GM13976 (cell line): ENCODE measurements at regions not wholly inside any gene's neighbourhood (a gene's known extent, or its start where the extent isn't known, plus 50 kb on each side); places are given as distances from the start of the nearest gene placed in this dataset.

Source experiments
- DNase-seq: peaks from one replicate; pipeline ENCODE4 v3.0.0; 2012; ENCODE audit warnings: low spot score
- in situ Hi-C: fragments of 300-500 bp; cut with MboI; formaldehyde crosslinking; loops from one replicate; pipeline ENCODE4 v1.12.0; 2022; ENCODE audit warnings: low sequenced_read_pairs, mixed read lengths, inconsistent platforms; ENCODE audit not compliant: unreplicated experiment
- TF ChIP-seq, protein P1 (sequence below): IDR thresholded peaks from 2 replicates; pipeline ENCODE4 v1.5.1; 2012; ENCODE audit warnings: borderline replicate concordance, mild to moderate bottlenecking; ENCODE audit not compliant: insufficient read depth; ENCODE audit errors: extremely low read depth, missing control alignments, control extremely low read depth

DNA sequence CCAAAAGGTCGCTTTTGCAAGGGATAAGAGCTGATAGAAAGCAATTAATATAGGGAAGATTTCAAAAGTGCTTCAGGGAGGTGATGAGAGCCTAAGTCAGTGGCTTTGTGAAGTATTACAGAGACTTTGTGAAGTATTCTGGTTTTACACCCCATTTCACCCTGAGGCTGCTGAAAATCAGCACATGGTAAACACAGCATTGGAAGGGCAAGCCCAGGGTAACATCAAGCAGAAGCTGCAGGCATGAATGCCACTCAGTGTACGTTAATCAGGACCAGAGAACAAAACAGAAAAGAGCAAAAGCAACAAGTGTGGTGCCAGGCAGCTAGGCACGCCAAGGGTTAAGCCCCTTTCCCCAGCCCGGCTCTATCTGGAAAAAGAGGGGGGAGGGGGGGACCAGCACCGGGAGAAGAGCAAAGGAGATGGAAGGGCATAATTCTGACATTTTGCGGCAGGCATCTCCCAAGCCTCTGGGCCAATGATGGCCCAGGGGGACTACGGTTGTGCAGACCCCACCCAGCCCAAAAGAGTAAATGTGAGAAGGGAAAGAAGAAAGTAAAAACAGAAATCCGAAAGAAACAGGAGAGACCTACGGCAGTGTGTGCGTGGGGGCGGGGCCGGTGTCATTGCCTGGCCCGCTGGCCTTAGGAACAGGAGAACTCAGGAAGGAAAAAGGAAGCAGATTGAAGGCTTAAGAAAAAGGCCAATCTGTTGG lies 58.9 kb downstream of the DHRS2 start:
- DNase-seq, result no peak
- in situ Hi-C loops, result no loop called here
- TF ChIP-seq, protein P1, sequence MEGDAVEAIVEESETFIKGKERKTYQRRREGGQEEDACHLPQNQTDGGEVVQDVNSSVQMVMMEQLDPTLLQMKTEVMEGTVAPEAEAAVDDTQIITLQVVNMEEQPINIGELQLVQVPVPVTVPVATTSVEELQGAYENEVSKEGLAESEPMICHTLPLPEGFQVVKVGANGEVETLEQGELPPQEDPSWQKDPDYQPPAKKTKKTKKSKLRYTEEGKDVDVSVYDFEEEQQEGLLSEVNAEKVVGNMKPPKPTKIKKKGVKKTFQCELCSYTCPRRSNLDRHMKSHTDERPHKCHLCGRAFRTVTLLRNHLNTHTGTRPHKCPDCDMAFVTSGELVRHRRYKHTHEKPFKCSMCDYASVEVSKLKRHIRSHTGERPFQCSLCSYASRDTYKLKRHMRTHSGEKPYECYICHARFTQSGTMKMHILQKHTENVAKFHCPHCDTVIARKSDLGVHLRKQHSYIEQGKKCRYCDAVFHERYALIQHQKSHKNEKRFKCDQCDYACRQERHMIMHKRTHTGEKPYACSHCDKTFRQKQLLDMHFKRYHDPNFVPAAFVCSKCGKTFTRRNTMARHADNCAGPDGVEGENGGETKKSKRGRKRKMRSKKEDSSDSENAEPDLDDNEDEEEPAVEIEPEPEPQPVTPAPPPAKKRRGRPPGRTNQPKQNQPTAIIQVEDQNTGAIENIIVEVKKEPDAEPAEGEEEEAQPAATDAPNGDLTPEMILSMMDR, result no peak

DNA sequence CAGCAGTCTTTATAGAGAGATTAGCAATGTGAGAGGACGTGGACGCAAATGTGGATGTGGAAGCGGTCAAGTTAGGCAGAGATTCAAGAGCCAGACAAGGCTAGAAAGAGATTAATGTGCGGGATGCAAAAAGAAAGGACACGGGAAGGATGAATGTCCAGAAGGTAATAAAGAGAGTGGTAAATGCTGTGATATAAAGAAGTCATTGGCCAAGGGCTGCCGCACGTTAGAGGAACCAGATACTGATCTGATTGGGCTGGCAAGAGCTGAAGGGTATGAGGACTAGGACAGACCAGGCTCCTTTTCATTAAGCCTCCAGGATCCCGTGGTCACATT lies 59.5 kb downstream of the DHRS2 start:
- TF ChIP-seq, protein P1, result no peak
- in situ Hi-C loops, result no loop called here
- DNase-seq, result no peak

DNA sequence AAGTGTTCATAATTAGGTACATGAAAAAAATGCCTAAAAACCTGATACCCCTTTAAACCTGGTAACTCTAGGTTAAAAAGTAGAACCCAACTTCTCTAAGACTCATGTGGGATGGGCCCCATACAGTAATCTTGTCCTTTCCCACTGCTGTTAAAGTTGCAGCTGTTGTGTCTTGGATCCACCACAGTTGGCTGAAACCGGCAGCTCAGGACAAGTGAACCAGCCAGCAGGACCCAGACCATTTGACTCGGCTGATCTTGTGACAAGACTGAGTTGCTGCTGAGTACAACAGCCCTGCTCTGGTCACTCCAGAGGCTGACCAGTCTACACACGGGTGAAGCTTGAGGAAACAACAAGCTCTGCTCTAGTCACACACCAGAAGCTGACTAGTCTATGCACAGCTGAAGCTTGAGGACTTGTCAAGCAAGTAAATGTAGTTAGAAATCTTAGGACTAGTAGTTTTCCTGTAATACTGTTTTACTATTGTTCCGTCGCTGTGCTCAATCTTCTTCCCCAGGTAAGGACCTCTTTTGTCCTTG lies 60.6 kb downstream of the DHRS2 start:
- no peak for DNase-seq
- TF ChIP-seq, protein P1, result no peak
- in situ Hi-C loops, result no loop called here

DNA sequence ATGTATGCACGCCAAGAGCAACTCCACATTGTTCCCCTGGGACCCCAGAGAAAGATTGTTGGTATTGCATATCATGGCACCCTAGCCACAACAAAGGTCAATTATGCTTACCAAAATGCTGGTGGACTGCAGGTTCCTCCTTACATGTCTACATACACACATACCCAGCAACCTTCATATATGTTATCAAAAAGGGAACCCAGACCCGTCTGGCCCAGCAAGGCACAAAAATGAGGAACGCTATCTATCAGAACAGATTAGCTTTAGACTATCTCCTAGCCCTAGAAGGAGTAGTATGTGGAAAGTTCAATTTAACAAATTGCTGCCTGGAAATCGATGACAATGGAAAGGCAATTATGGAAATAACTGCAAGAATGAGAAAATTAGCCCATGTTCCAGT lies 61.5 kb downstream of the DHRS2 start:
- TF ChIP-seq, protein P1, result no peak
- DNase-seq, result no peak
- in situ Hi-C loops, result no loop called here

DNA sequence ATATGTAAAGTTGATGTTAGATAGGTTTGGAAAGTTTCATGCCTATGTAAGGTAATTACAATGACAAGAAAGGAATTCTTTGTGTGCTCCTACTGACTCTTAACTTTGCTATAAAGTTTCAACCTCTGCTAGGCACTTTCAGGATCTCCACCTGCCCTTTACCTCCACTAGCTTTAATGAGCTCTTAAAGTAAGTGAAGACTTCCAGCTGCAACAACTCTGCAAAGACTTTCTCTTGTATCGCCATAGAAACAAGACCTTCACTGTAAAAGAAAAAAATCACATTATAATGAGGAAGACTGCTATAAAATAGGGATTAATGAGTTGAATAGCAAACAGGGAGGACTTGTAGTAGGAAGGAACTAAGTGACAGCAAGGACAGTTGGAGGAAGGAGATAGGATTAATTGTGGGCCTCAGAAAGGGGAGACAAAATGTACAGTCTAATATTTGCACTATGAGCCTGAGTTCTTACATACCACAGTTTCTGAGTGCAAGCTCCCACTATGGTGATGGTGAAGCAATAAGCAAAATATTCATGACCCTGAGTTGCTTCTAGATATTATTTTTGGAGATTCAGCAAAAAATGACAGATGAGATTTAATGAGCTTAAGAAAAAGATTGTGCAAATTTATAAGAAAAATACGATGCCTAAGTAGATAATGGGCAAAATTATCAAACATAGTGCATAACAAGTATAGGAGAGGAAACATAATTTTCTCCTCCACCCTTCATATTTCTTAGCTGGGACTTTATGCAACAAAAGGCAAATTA lies 66.7 kb downstream of the DHRS2 start:
- no peak for DNase-seq
- in situ Hi-C loops, result no loop called here
- TF ChIP-seq, protein P1, result no peak

GRCh38 chr14:23704890-23705289 lies 68.7 kb downstream of the DHRS2 start:
- DNase-seq, result no peak
- in situ Hi-C loops, result no loop called here
- TF ChIP-seq, protein P1, result no peak
